ENCODE measurements at regions not wholly inside any gene's neighbourhood (a gene's known extent, or its start where the extent isn't known, plus 50 kb on each side); places are given as distances from the start of the nearest gene placed in this dataset.

DNA sequence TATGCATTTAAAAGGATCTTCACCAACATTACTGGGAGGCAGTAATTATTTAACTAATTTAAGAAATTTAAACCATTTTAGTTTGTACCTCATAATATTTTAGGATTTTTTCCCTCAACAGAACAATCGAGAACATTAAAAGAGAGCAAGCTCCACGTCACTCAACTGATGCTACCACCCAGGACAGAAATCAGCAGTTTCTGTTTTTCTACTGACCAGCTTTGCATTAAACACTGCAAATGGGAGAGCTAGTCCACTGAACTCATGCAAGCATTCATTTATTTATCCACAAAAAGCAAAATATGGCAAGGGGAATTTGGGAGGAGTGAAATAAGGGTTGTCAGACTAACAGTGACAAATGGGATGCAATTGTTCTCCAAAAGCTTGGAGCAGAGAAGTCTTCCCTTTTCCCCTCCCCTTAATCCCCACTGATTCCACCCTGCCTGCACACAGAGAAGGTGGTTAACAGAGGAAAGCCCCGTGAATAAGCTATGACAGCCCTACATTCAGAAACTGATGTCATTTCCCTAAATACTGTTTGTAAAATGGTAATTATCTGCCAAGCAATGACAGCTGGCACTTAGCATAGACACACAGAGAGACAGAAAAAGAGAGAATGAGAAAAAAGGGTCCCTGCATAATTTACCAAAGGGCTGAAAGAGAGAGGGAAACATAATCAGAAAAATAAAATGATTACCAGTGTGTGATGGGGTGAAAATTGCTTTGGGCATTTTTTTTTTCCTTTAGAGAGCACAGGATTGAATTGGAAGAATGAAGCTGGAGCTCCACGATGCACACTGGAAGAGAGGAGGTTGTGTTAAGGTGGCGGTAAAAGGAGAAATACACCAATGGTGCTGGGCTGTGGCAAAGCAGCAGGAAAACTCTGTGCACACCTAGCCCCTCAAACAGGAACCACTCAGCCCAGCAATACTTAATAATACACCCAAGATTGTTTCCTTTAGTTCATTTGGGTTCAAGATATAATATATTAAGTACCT lies 777.4 kb downstream of the TUSC7 start:
- no peak for DNase-seq
- Histone ChIP-seq H3K4me1 (ENCODE audit: control insufficient read depth in 2 of 3, insufficient read depth in 2 of 3, low read depth in 1 of 3, low read length in 3 of 3) (no peaks in the 10 kb centered on the region), H3K27ac (ENCODE audit: low read depth in 2 of 2, low read length in 2 of 2) (no peak overlapping the region), H3K4me3 (ENCODE audit: low read length in 3 of 3) (no peak overlapping the region), H3K27me3 (ENCODE audit: control insufficient read depth, insufficient read depth, low read length) (no peaks in the 10 kb centered on the region), H3K9me3 (ENCODE audit: control insufficient read depth in 2 of 3, insufficient read depth in 1 of 3, low read length in 3 of 3) (no peaks in the 10 kb centered on the region), H3K9ac (ENCODE audit: low read length in 3 of 3) (no peak overlapping the region), H3K36me3 (ENCODE audit: control insufficient read depth in 2 of 3, insufficient read depth in 3 of 3, low read length in 3 of 3) (no peaks in the 10 kb centered on the region)
- no peak for FAIRE-seq
- TF ChIP-seq, protein P1, sequence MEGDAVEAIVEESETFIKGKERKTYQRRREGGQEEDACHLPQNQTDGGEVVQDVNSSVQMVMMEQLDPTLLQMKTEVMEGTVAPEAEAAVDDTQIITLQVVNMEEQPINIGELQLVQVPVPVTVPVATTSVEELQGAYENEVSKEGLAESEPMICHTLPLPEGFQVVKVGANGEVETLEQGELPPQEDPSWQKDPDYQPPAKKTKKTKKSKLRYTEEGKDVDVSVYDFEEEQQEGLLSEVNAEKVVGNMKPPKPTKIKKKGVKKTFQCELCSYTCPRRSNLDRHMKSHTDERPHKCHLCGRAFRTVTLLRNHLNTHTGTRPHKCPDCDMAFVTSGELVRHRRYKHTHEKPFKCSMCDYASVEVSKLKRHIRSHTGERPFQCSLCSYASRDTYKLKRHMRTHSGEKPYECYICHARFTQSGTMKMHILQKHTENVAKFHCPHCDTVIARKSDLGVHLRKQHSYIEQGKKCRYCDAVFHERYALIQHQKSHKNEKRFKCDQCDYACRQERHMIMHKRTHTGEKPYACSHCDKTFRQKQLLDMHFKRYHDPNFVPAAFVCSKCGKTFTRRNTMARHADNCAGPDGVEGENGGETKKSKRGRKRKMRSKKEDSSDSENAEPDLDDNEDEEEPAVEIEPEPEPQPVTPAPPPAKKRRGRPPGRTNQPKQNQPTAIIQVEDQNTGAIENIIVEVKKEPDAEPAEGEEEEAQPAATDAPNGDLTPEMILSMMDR (IDR thresholded peaks at IDR 0.05; ENCODE audit: borderline replicate concordance, extremely low read depth, insufficient read depth) = no peak
- intact Hi-C loops (cut with DNase I) = no loop called here

DNA sequence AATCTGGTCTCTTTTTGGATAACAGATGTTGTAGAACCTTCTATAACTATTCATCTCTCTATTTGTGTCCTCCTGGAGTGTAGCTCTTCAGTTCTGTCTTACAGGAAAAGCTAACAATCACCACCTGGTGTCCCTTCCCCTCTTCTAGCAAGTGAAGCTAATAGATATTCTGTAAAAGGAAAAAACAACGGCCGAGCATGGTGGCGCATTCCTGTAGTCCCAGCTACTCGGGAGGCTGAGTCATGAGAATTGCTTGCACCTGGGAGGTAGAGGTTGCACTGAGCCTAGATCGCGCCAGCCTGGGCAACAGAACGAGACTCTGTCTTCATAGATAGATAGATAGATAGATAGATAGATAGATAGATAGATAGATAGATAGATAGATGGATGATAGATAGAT lies 779.4 kb downstream of the TUSC7 start:
- Histone ChIP-seq H3K9ac (ENCODE audit: low read length in 3 of 3) (no peak overlapping the region), H3K4me3 (ENCODE audit: low read length in 3 of 3) (no peak overlapping the region), H3K36me3 (ENCODE audit: control insufficient read depth in 2 of 3, insufficient read depth in 3 of 3, low read length in 3 of 3) (no peaks in the 10 kb centered on the region), H3K27me3 (ENCODE audit: control insufficient read depth, insufficient read depth, low read length) (no peaks in the 10 kb centered on the region), H3K27ac (ENCODE audit: low read depth in 2 of 2, low read length in 2 of 2) (no peak overlapping the region), H3K4me1 (ENCODE audit: control insufficient read depth in 2 of 3, insufficient read depth in 2 of 3, low read depth in 1 of 3, low read length in 3 of 3) (no peaks in the 10 kb centered on the region), H3K9me3 (ENCODE audit: control insufficient read depth in 2 of 3, insufficient read depth in 1 of 3, low read length in 3 of 3) (no peaks in the 10 kb centered on the region)
- FAIRE-seq (no peak), DNase-seq (no peak)
- TF ChIP-seq, protein P1 (IDR thresholded peaks at IDR 0.05; ENCODE audit: borderline replicate concordance, extremely low read depth, insufficient read depth) = no peak
- intact Hi-C loops (cut with DNase I) = no loop called here

- H3K9me3 ChIP-seq (ENCODE audit: control insufficient read depth in 2 of 3, insufficient read depth in 1 of 3, low read length in 3 of 3) = no peaks in the 10 kb centered on the region
- FAIRE-seq (no peak), DNase-seq (no peak)
- no peaks in the 10 kb centered on the region for H3K27me3 ChIP-seq (ENCODE audit: control insufficient read depth, insufficient read depth, low read length)
- H3K9ac ChIP-seq (ENCODE audit: low read length in 3 of 3) = no peak overlapping the region
- no peaks in the 10 kb centered on the region for H3K36me3 ChIP-seq (ENCODE audit: control insufficient read depth in 2 of 3, insufficient read depth in 3 of 3, low read length in 3 of 3)
- no peak overlapping the region for H3K4me3 ChIP-seq (ENCODE audit: low read length in 3 of 3)
- intact Hi-C loops (cut with DNase I) = no loop called here
- TF ChIP-seq, protein P1 (IDR thresholded peaks at IDR 0.05; ENCODE audit: borderline replicate concordance, extremely low read depth, insufficient read depth) = no peak
- H3K4me1 ChIP-seq (ENCODE audit: control insufficient read depth in 2 of 3, insufficient read depth in 2 of 3, low read depth in 1 of 3, low read length in 3 of 3) = no peaks in the 10 kb centered on the region
- H3K27ac ChIP-seq (ENCODE audit: low read depth in 2 of 2, low read length in 2 of 2) = no peak overlapping the region
These were observed 780.1 kb downstream of the TUSC7 start for GRCh38 chr3:117489663-117490079.

Measured in kidney (tissue), 13 donors.